ENCODE measurements at regions not wholly inside any gene's neighbourhood (a gene's known extent, or its start where the extent isn't known, plus 50 kb on each side); places are given as distances from the start of the nearest gene placed in this dataset.

DNA sequence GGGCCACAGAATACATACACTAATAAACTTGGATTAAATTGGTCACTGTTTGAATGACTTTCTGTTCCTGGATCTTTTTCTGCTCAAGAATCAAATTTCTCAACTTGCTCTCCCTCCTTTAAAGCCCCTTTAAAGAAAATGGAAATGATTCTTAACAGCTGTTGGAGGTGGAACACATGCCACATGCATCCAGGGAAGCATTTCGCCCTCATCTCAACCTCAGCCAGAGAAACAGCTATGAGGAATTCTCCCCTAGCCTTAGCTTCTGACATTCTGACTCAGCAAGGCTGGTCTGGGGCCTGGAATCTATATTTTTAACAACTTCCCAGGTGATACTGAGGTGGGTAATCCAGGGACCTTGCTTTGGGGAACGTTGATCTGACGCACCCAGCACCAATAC, 263.4 kb upstream of the ECI2 start:
- H3K27ac ChIP-seq: no peak overlapping the region
- TF ChIP-seq, protein P1, sequence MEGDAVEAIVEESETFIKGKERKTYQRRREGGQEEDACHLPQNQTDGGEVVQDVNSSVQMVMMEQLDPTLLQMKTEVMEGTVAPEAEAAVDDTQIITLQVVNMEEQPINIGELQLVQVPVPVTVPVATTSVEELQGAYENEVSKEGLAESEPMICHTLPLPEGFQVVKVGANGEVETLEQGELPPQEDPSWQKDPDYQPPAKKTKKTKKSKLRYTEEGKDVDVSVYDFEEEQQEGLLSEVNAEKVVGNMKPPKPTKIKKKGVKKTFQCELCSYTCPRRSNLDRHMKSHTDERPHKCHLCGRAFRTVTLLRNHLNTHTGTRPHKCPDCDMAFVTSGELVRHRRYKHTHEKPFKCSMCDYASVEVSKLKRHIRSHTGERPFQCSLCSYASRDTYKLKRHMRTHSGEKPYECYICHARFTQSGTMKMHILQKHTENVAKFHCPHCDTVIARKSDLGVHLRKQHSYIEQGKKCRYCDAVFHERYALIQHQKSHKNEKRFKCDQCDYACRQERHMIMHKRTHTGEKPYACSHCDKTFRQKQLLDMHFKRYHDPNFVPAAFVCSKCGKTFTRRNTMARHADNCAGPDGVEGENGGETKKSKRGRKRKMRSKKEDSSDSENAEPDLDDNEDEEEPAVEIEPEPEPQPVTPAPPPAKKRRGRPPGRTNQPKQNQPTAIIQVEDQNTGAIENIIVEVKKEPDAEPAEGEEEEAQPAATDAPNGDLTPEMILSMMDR (conservative IDR thresholded peaks at IDR 0.05): no peak

DNA sequence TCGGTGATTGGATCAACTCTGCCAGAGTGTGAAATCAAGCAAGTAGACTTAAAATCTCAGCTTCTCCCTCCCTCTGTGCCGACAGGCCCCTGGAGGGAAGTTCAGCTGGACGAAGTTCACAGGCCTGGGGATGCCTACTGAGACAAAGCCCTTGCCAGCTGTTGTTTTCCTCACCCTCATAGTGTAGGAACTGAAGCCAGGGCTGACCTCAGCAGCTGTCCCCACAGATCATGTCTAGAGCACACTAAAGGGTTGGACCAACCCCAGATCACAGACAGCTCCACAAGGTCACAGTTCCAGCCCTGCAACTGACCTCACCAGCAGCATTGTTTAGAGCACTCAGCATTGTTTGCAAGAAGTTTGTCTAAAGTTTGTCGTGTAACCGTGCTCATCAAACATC, 261.9 kb upstream of the ECI2 start:
- no peak overlapping the region for H3K27ac ChIP-seq
- TF ChIP-seq, protein P1 (conservative IDR thresholded peaks at IDR 0.05): no peak

DNA sequence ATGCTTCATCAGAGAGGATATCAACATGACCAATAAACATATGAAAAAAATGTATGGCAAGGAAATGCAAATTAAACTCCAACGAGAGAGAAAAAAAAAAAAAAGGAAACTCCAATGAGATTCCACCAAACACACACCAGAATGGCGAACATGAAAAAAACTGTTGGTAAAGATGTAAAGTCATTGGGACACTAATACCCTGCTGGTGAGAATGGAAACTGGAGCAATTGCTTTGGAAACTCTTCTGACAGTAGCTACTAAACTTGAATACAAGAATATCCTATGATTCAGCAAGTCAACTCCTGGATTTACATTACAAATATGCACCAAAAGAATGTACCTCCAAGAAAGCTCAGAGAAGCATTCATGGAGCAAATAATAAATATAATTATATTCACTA, 260.7 kb upstream of the ECI2 start:
- TF ChIP-seq, protein P1 (conservative IDR thresholded peaks at IDR 0.05): no peak
- no peak overlapping the region for H3K27ac ChIP-seq

DNA sequence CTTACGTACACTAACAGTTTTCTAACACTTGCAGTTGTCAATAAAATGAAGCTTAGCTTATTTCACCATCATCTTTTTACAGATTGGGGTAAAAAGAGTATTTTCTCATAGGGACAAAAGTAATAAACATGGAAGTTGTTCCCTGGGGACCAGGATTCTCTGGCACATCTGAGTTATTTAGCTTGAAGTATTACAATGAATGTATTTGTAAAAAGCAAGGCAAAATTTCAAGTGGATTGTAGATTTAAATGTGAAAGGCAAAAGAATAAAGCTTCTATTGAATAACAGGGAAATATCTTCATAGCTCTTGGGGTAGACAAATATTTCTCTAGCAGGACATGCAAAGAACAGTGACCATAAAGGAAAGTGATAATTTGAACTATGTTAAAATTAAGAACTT, 260.0 kb upstream of the ECI2 start:
- no peak overlapping the region for H3K27ac ChIP-seq
- TF ChIP-seq, protein P1 (conservative IDR thresholded peaks at IDR 0.05): no peak

DNA sequence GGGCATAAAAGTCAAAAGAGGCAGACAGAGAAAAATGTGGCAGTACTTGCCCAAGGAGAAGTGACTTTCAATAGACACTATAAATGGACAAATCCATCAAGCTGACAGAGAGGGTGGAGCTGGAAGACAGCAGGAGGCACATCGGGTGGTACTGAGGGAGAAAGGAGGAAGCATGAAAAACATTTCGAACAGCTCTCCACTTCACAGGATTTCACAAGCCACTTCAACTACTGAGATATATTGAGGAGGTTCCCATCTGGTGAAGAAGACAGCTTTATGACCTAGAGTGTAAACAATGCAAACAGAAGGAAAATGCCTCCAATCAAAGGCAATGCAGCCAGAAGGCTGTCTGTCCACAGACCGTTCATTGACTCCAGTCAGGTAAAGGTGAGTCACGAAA, 259.4 kb upstream of the ECI2 start:
- H3K27ac ChIP-seq: no peak overlapping the region
- TF ChIP-seq, protein P1 (conservative IDR thresholded peaks at IDR 0.05): no peak

DNA sequence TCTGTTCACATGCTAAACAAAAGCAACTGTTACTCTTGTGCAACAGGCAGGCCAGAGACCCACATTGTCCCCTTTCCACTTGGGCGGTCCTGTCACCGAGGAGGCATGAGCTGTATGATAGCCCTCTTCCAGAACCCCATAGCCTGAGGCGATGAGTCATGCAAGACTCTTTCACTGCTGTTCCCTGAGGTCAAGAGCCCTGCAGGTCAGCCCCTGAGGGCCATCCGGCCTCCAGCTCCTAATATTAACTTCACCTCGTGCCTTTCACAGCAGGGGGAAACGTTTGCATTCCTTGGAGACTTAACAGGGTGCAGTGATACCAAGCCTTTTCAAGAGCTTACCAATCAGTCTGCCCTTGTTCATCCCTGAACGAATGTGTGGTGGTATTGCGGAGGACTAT, 253.3 kb upstream of the ECI2 start:
- TF ChIP-seq, protein P1 (conservative IDR thresholded peaks at IDR 0.05): no peak
- no peak overlapping the region for H3K27ac ChIP-seq

DNA sequence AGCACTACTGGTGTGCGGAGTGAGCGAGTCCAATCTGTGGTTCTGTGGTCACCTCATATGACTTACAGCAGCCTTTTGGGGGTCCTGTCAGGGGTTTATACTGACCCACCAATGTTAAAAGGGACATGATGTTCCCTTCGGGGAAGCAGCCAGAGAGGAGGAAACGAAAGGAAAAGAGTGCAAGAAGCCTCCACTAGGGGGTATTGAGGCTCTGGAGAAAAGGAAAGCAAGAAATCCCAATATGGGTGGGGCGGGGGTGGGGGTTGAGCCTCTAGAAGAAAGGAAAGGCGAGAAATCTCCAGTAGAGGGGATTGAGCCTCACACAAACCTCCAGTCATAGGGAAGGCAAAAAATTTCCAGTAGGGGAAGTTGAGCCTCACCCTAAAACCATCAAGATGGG, 249.3 kb upstream of the ECI2 start:
- TF ChIP-seq, protein P1 (conservative IDR thresholded peaks at IDR 0.05): no peak
- no peak overlapping the region for H3K27ac ChIP-seq

Measured in VCaP (cell line).